GM12873 (cell line): ENCODE measurements at regions not wholly inside any gene's neighbourhood (a gene's known extent, or its start where the extent isn't known, plus 50 kb on each side); places are given as distances from the start of the nearest gene placed in this dataset.

Source experiments
- CTCF ChIP-seq: IDR thresholded peaks from 2 replicates; pipeline ENCODE4 v1.5.1; 2012; ENCODE audit warnings: low read depth, mild to moderate bottlenecking, moderate library complexity, low read length, control low read depth; ENCODE audit not compliant: insufficient read depth; ENCODE audit errors: missing control alignments

- no peak for TF ChIP-seq CTCF
Measured at GRCh38 chr19:30692181-30692811, 320.1 kb downstream of the ZNF536 start.

GRCh38 chr19:30691819-30692166 lies 319.6 kb downstream of the ZNF536 start:
- no peak for TF ChIP-seq CTCF

- TF ChIP-seq CTCF = no peak
Measured at GRCh38 chr19:30690935-30691818, 319.0 kb downstream of the ZNF536 start.

GRCh38 chr19:30690525-30690924 lies 318.3 kb downstream of the ZNF536 start:
- no peak for TF ChIP-seq CTCF

- TF ChIP-seq CTCF = no peak
Measured at GRCh38 chr19:30689474-30689873, 317.3 kb downstream of the ZNF536 start.

- TF ChIP-seq CTCF = no peak
Measured at GRCh38 chr19:30688696-30689095, 316.5 kb downstream of the ZNF536 start.

GRCh38 chr19:30686826-30687566 lies 314.8 kb downstream of the ZNF536 start:
- no peak for TF ChIP-seq CTCF
